Neural progenitor cell (in vitro differentiated cells): ENCODE measurements at regions not wholly inside any gene's neighbourhood (a gene's known extent, or its start where the extent isn't known, plus 50 kb on each side); places are given as distances from the start of the nearest gene placed in this dataset.

Source experiments
- DNase-seq: peaks from one replicate; pipeline ENCODE4 v3.0.0-alpha.2; 2016; ENCODE audit warnings: low spot score
- H2AFZ ChIP-seq: fragments of 200-600 bp; sonication (generic); replicated peaks from 2 replicates; pipeline ENCODE4 v1.6.1; 2016; ENCODE audit warnings: antibody characterized with exemption
- H3F3A ChIP-seq: fragments of 200-600 bp; sonication (generic); 2 replicates; pipeline ENCODE4 v1.6.1; 2016; ENCODE audit warnings: antibody characterized with exemption, low read depth
- H3K27ac ChIP-seq: fragments of 200-600 bp; sonication (generic); 2 replicates; pipeline ENCODE4 v1.5.1; 2016; ENCODE audit warnings: mild to moderate bottlenecking
- H3K27me3 ChIP-seq: fragments of 200-600 bp; sonication (generic); 2 replicates; pipeline ENCODE4 v1.6.1; 2016; ENCODE audit warnings: mild to moderate bottlenecking, moderate library complexity
- H3K36me3 ChIP-seq: fragments of 200-600 bp; sonication (generic); 2 replicates; pipeline ENCODE4 v1.5.1; 2016
- H3K4me1 ChIP-seq: fragments of 200-600 bp; sonication (generic); 2 replicates; pipeline ENCODE4 v1.6.1; 2016; ENCODE audit warnings: mixed run types
- H3K4me2 ChIP-seq: fragments of 200-600 bp; sonication (generic); 2 replicates; pipeline ENCODE4 v1.6.1; 2016
- H3K4me3 ChIP-seq: fragments of 200-600 bp; sonication (generic); 2 replicates; pipeline ENCODE4 v1.5.1; 2016
- H3K79me2 ChIP-seq: fragments of 200-600 bp; sonication (generic); 2 replicates; pipeline ENCODE4 v1.6.1; 2016; ENCODE audit warnings: low read depth
- H3K9ac ChIP-seq: fragments of 200-600 bp; sonication (generic); 2 replicates; pipeline ENCODE4 v1.6.1; 2016
- H3K9me3 ChIP-seq: fragments of 200-600 bp; sonication (generic); 2 replicates; pipeline ENCODE4 v1.5.1; 2016; ENCODE audit warnings: low read depth
- H4K20me1 ChIP-seq: fragments of 200-600 bp; sonication (generic); 2 replicates; pipeline ENCODE4 v1.6.1; 2016; ENCODE audit warnings: low read depth
- H3K27ac Mint-ChIP-seq: 3 replicates; pipeline ENCODE4 v1.8.0; 2021; ENCODE audit warnings: mixed read lengths
- H3K27me3 Mint-ChIP-seq: 2 replicates; pipeline ENCODE4 v1.8.0; 2022; ENCODE audit warnings: low read depth, mild to moderate bottlenecking, inconsistent platforms, moderate library complexity, mixed read lengths; ENCODE audit not compliant: insufficient read depth
- H3K36me3 Mint-ChIP-seq: 3 replicates; pipeline ENCODE4 v1.8.0; 2021; ENCODE audit warnings: mixed read lengths
- H3K4me1 Mint-ChIP-seq: 3 replicates; pipeline ENCODE4 v1.8.0; 2021; ENCODE audit warnings: mixed read lengths
- H3K4me3 Mint-ChIP-seq: 3 replicates; pipeline ENCODE4 v1.8.0; 2021; ENCODE audit warnings: mild to moderate bottlenecking, moderate library complexity, mixed read lengths
- H3K9me3 Mint-ChIP-seq: 3 replicates; pipeline ENCODE4 v1.8.0; 2020; ENCODE audit warnings: mixed read lengths
- EZH2 ChIP-seq: fragments of 200-600 bp; sonication (generic); IDR thresholded peaks from 2 replicates; pipeline ENCODE4 v1.6.1; 2017; ENCODE audit warnings: antibody characterized with exemption, mild to moderate bottlenecking, moderate library complexity
- EZH2phosphoT487 ChIP-seq: fragments of 200-600 bp; sonication (generic); IDR thresholded peaks from 2 replicates; pipeline ENCODE4 v1.6.1; 2017; ENCODE audit warnings: antibody characterized with exemption
- TF ChIP-seq, protein P1 (sequence below): fragments of 200-600 bp; sonication (generic); IDR thresholded peaks from 2 replicates; pipeline ENCODE4 v1.5.1; 2017; ENCODE audit warnings: antibody characterized with exemption, mild to moderate bottlenecking

DNA sequence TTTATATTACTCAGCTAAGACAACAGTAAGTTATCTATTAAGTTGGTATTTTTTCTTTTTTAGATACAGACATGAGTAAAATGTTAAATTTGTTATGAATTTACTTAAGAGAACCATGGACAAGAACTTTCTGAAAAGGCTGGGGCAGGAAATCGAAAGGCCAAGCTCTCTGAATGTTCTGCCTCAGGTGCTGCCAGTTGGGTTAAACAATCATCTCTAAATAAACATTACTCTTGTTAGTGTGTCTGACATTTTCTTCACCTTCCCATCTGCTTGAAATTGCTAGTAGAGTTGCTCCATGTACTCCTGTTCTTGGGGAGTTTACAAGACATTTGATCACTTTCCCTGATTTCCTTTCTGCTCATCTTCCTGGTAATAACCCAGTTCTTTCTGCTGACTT lies 87.5 kb downstream of the ANKRD7 start:
- Mint-ChIP-seq H3K27ac (no peak overlapping the region), H3K4me3 (no peak overlapping the region), H3K27me3 (peaks cover 2% of the 10 kb centered on the region), H3K36me3 (no peaks in the 10 kb centered on the region), H3K9me3 (peaks cover 9% of the 10 kb centered on the region), H3K4me1 (no peaks in the 10 kb centered on the region)
- TF ChIP-seq, protein P1, sequence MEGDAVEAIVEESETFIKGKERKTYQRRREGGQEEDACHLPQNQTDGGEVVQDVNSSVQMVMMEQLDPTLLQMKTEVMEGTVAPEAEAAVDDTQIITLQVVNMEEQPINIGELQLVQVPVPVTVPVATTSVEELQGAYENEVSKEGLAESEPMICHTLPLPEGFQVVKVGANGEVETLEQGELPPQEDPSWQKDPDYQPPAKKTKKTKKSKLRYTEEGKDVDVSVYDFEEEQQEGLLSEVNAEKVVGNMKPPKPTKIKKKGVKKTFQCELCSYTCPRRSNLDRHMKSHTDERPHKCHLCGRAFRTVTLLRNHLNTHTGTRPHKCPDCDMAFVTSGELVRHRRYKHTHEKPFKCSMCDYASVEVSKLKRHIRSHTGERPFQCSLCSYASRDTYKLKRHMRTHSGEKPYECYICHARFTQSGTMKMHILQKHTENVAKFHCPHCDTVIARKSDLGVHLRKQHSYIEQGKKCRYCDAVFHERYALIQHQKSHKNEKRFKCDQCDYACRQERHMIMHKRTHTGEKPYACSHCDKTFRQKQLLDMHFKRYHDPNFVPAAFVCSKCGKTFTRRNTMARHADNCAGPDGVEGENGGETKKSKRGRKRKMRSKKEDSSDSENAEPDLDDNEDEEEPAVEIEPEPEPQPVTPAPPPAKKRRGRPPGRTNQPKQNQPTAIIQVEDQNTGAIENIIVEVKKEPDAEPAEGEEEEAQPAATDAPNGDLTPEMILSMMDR, result no peak
- TF ChIP-seq EZH2, result no peak
- no peak for TF ChIP-seq EZH2phosphoT487
- no peaks in the 10 kb centered on the region for H3K9me3 ChIP-seq
- H3K79me2 ChIP-seq, result no peaks in the 10 kb centered on the region
- H3K4me1 ChIP-seq, result no peaks in the 10 kb centered on the region
- no peaks in the 10 kb centered on the region for H3F3A ChIP-seq
- H3K36me3 ChIP-seq, result no peaks in the 10 kb centered on the region
- no peaks in the 10 kb centered on the region for H3K27me3 ChIP-seq
- no peaks in the 10 kb centered on the region for H4K20me1 ChIP-seq
- no peak overlapping the region for H3K4me3 ChIP-seq
- H3K4me2 ChIP-seq, result no peak overlapping the region
- H2AFZ ChIP-seq, result no peak overlapping the region
- no peak for DNase-seq
- no peak overlapping the region for H3K9ac ChIP-seq
- H3K27ac ChIP-seq, result no peak overlapping the region

DNA sequence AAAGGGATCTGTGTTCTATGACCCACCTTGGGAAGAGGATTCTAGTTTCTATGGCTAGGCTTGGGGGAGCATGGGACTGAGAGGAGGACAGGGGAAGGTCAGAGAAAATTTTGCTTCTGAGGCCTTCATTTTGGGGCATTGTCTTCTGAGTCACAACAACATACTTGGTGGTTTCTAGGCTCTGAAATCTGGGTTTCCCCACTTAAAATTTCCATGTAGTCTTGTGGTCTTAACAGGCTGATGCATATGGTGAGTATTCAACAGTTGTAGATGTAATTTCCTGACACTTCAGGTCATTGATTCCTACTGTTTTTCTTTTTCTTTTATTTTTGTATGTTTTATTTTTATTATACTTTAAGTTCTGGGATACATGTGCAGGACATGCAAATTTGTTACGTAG lies 88.5 kb downstream of the ANKRD7 start:
- H3K4me3 Mint-ChIP-seq, result no peak overlapping the region
- Histone ChIP-seq H4K20me1 (no peaks in the 10 kb centered on the region), H3K27me3 (no peaks in the 10 kb centered on the region), H3K4me2 (no peak overlapping the region), H3K4me1 (no peaks in the 10 kb centered on the region), H3K4me3 (no peak overlapping the region), H3F3A (no peaks in the 10 kb centered on the region), H3K9ac (no peak overlapping the region), H2AFZ (no peak overlapping the region), H3K27ac (no peak overlapping the region), H3K79me2 (no peaks in the 10 kb centered on the region), H3K9me3 (no peaks in the 10 kb centered on the region), H3K36me3 (no peaks in the 10 kb centered on the region)
- TF ChIP-seq EZH2phosphoT487 (no peak), EZH2 (no peak)
- TF ChIP-seq, protein P1, result no peak
- H3K4me1 Mint-ChIP-seq, result no peaks in the 10 kb centered on the region
- H3K36me3 Mint-ChIP-seq, result no peaks in the 10 kb centered on the region
- H3K27me3 Mint-ChIP-seq, result peaks cover 2% of the 10 kb centered on the region
- DNase-seq, result no peak
- no peak overlapping the region for H3K27ac Mint-ChIP-seq
- peaks cover 9% of the 10 kb centered on the region for H3K9me3 Mint-ChIP-seq

DNA sequence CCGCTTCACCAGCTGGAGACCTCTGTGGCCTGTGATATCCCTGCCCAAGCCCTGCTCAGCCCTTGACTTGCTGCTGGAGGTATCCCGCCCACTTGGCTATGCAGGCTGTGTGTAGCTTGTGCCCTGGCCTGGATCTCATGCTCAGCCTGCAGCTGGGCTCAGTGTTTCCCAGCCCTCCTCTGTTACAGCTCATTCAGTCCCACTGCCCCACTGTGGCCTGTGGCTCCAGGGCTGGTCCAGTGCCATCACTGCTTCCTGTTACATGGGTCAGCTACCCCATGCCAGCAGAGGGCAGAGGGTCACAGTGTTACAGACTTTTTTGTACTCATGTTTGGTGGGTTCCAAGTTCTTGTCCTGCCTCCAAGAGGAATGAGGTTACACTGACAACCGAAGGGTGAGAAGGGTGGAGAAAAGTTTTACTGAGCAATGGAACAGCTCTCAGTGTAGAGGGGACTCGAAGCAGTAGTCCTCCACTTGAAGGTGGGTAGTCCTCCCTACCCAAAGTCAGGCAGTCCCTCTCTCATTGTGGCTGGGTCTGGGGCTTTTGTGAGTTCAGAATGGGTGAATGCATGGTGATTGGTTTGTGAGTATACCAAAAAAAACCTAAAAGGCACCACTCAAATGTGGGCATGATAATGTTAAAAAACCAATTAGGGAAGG lies 100.4 kb downstream of the ANKRD7 start:
- Histone ChIP-seq H3K4me2 (no peak overlapping the region), H3K9ac (no peak overlapping the region), H3K36me3 (no peaks in the 10 kb centered on the region), H3K4me1 (peaks cover 14% of the 10 kb centered on the region), H3K27me3 (no peaks in the 10 kb centered on the region), H2AFZ (peak overlapping the region; percentile 40), H3K4me3 (no peak overlapping the region), H4K20me1 (no peaks in the 10 kb centered on the region), H3K79me2 (no peaks in the 10 kb centered on the region), H3K27ac (no peak overlapping the region), H3F3A (no peaks in the 10 kb centered on the region), H3K9me3 (no peaks in the 10 kb centered on the region)
- no peaks in the 10 kb centered on the region for H3K9me3 Mint-ChIP-seq
- peaks cover 2% of the 10 kb centered on the region for H3K27me3 Mint-ChIP-seq
- TF ChIP-seq EZH2 (no peak), EZH2phosphoT487 (no peak)
- TF ChIP-seq, protein P1, result no peak
- H3K27ac Mint-ChIP-seq, result no peak overlapping the region
- H3K4me1 Mint-ChIP-seq, result no peaks in the 10 kb centered on the region
- DNase-seq, result peak; percentile 20
- no peak overlapping the region for H3K4me3 Mint-ChIP-seq
- H3K36me3 Mint-ChIP-seq, result no peaks in the 10 kb centered on the region
